A673 (cell line): ENCODE measurements at regions not wholly inside any gene's neighbourhood (a gene's known extent, or its start where the extent isn't known, plus 50 kb on each side); places are given as distances from the start of the nearest gene placed in this dataset.

Experiments
- EZH2 ChIP-seq: fragments of 200-600 bp; sonication (generic); IDR thresholded peaks from 2 replicates; pipeline ENCODE4 v1.6.1; 2017; ENCODE audit warnings: borderline replicate concordance, low read depth, mild to moderate bottlenecking, mixed read lengths, antibody characterized with exemption, low read length; ENCODE audit not compliant: poor library complexity, severe bottlenecking
- TF ChIP-seq, protein P1 (sequence below): fragments of 300-800, 200-600 bp; sonication (generic); conservative IDR thresholded peaks from 2 replicates; pipeline ENCODE4 v1.5.1; 2017; ENCODE audit warnings: low read depth, mild to moderate bottlenecking, antibody characterized with exemption, low read length, moderate library complexity, mixed read lengths

DNA sequence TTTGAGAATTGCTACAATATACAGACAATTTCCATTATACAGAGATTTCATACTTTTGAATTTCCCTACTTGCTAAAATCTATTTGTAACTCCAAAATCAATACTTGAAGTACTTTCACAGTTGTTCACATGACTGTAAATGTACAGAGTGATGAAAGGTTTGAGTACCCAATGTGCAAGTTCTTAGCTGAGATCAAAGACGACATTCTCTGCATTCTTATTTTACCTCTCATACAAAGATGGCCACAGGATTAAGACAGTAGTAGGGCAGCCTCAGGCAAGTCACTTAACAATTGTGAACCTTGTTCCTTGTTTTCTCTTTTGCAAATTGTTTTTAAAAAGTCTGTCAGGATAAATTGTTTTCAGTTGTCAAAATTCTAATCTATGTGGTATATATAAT is 255.9 kb upstream of the KITLG start:
- TF ChIP-seq, protein P1, sequence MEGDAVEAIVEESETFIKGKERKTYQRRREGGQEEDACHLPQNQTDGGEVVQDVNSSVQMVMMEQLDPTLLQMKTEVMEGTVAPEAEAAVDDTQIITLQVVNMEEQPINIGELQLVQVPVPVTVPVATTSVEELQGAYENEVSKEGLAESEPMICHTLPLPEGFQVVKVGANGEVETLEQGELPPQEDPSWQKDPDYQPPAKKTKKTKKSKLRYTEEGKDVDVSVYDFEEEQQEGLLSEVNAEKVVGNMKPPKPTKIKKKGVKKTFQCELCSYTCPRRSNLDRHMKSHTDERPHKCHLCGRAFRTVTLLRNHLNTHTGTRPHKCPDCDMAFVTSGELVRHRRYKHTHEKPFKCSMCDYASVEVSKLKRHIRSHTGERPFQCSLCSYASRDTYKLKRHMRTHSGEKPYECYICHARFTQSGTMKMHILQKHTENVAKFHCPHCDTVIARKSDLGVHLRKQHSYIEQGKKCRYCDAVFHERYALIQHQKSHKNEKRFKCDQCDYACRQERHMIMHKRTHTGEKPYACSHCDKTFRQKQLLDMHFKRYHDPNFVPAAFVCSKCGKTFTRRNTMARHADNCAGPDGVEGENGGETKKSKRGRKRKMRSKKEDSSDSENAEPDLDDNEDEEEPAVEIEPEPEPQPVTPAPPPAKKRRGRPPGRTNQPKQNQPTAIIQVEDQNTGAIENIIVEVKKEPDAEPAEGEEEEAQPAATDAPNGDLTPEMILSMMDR = no peak
- TF ChIP-seq EZH2 = no peak
